NAMALWA (cell line): ENCODE measurements at regions not wholly inside any gene's neighbourhood (a gene's known extent, or its start where the extent isn't known, plus 50 kb on each side); places are given as distances from the start of the nearest gene placed in this dataset.
"Not testable (repeated sequence)": the region's sequence is repeated elsewhere in the genome, so short reads cannot be mapped to it uniquely, and the experiment has no call there.

Source experiments
- DNase-seq: peaks from one replicate; pipeline ENCODE4 v3.0.0-alpha.2; 2015; ENCODE audit warnings: low spot score

GRCh38 chr4:137394018-137394417, 138.3 kb downstream of the PCDH18 start:
- DNase-seq: no peak

- DNase-seq: no peak
Observed at GRCh38 chr4:137393044-137393443, 139.2 kb downstream of the PCDH18 start.

- DNase-seq: no peak
Observed at GRCh38 chr4:137390707-137391106, 141.6 kb downstream of the PCDH18 start.

DNA sequence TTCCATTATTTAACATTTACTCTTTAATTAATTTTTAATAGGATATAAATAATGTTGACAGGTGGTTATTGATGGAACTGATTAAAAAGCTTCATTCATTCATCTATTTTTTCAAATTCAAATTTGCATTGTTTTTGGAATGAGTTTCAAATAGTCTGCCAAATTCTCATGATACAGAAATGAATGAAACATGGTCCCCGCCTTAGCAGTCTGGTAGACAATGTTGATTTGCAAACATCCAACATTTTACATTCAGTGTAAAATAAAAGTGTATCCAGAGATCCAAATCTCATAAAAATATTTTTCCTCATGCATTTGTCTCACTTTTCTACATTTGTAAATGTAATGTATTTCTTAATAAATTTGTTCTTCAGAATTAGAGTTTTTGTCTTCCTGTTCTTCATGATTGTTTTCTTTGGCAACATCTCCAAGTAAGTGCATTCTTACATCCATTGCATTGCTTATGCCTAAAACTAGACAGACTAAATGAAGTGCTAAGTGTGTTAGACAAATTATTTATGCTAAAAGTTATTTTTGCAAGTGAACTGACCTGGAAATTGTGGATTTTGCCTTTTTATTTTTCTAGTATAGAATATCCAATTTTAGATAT, 142.3 kb downstream of the PCDH18 start:
- DNase-seq: no peak

DNA sequence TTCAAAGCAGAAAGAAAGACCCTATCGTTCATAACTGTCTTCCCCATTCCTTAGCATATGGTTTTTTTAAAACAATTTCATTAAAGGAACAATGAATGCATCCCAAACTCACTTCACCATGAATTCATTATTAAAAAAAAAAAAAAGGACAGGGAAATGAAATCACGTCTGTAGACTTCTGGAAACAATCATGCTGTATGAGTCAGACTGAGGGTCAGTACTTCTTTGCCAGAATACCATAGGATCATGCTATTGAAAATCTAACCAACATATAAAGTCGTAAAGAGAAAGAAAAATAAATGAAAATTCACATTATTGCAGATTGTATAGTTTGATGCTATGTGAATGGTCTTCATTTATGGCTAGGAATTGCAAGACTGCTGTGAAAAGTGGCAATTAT, 144.4 kb downstream of the PCDH18 start:
- DNase-seq: no peak

GRCh38 chr4:137384476-137384875, 147.8 kb downstream of the PCDH18 start:
- DNase-seq: no peak

- DNase-seq: no peak
Observed at GRCh38 chr4:137378821-137379220, 153.5 kb downstream of the PCDH18 start.

- DNase-seq: no peak
Observed at GRCh38 chr4:137378393-137378792, 153.9 kb downstream of the PCDH18 start.

DNA sequence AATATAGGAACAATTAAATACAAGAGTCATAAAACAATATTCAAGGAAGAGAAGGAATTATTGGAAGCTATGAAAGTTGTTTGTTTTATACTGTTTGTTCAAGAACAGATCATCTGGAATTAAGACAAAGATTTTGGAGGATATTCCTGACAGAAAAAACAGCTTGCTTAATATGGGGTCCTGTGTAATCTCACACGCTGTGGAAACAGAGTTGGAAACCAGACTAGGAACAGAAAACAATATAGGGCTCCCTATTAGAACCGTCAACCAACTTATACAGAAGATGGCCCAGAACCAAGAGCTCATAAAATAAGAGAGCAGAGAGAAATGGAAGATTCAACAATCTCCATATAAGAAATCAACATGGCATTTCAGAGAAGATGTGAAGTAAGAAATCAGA, 156.0 kb downstream of the PCDH18 start:
- no peak for DNase-seq

- no peak for DNase-seq
Observed at GRCh38 chr4:137375111-137375850, 157.0 kb downstream of the PCDH18 start.

GRCh38 chr4:137370679-137371078, 161.6 kb downstream of the PCDH18 start:
- no peak for DNase-seq

- DNase-seq: no peak
Observed at GRCh38 chr4:137370206-137370633, 162.1 kb downstream of the PCDH18 start.

DNA sequence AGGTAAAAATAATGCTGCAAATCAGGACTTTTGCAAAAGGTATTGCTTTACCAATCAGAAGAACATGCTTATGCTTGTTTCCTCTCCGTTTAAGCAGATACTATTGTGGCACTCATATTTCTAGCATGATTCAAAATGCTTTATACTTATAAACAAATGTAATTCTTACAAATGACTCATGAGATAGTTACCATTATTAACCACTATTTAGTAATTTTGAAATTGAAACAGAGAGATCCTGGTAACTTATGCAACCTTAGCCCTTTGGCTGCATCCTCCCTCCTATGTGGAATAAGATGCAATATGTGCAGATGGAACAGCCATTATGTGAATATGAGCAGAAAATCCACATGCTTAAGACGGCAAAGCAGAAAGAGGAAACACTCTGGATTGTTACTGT, 164.7 kb downstream of the PCDH18 start:
- DNase-seq: no peak

- no peak for DNase-seq
Observed at GRCh38 chr4:137363496-137363895, 168.8 kb downstream of the PCDH18 start.

DNA sequence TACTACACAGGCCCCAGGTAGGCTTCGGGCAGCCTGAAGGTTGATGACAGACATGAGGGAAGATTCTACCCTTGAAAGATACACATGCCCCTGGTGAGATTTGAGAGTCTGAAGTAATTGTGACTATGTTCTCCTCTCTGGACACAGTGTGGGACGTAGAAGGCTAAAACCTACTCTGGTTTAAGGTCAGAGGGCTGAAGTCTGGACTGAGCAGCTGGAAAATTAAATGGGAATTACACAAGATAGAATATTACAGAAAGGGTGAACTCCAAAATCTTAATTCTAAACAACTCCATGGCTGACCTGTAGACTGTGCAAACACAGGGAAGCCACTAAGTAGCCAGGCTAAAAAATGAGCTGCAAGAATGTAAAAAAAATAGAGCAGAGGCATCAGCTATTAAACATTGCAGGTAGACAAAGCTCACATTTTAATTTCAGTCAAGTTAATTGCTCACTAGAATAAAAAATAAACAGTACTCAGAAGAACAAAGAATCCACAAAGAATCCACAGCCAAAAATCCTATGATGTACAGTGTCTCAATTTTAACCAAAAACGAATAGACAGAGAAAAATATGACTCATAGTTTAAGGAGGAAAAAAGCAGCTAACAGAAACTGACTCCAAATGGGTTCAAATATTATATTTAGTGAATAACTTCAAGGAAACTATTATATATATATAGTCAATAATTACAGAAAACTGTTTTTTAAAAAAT, 170.4 kb downstream of the PCDH18 start:
- no peak for DNase-seq

DNA sequence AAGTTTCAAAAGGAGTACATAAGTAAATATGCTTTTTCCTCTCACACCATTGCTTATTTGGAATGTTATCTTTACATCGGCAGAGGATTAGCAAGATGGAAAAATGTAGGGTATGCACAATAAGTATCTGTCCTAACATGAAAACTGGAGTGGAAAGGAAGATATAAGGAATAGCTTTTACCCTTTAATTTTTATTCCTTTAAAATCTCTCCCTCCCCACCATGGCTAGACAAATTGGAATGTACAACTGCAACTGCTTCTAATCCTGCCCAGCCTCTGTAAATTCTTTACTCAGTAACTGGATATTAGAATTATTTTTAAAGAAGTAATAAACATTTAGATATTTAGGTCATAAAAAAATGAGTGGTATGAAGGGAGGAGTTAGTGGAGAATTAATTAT, 171.5 kb downstream of the PCDH18 start:
- no peak for DNase-seq

GRCh38 chr4:137359691-137360315, 172.5 kb downstream of the PCDH18 start:
- DNase-seq: no peak

DNA sequence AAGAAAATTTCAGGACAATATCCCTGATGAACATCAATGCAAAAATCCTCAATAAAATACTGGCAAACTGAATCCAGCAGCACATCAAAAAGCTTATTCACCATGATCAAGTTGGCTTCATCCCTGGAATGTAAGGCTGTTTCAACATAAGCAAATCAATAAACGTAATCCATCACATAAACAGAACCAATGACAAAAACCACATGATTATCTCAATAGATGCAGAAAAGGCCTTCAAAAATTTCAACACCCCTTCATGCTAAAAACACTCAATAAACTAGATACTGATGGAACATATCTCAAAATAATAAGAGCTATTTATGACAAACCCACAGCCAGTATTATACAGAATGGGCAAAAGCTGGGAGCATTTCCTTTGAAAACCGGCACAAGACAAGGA, 177.7 kb downstream of the PCDH18 start:
- not testable (repeated sequence) for DNase-seq

DNA sequence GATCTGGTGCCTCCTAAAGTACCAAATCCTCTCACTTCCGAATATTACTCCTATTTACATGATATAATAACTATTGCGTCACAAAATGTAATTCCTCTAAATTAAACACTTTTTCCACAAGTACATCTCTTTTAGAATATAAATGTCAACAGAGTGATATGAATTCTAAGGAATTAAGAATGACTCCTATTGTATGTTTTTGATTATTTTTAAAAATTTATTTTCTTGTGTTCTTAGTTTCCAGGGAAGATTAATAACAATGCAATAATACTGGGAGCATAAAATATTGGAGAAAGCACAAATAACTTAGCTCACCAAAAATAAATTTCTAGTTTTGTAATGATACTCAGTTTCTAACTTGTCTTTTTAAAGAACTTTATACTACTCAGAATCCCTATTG, 184.9 kb downstream of the PCDH18 start:
- no peak for DNase-seq

DNA sequence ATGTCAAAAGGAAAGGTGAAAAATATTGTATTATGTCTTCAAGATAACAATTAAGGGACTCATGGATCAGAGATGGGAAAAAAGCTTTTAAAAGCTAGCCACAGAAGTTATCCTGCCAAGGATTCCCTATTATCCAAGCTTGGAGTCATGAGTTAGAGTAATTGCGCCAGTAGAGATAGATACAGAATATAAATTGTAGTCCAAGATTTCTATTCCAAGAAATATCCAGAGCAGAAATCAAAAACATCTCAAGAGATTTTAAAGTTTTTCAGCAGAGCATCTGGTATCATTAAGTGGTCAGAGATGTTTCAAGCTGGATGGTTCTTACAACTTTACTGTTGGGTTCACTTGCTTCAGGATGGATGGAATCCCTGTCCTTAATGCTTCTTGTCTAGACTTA, 186.7 kb downstream of the PCDH18 start:
- DNase-seq: no peak

- no peak for DNase-seq
Observed at GRCh38 chr4:137343221-137343620, 189.1 kb downstream of the PCDH18 start.

GRCh38 chr4:137333031-137333430, 199.3 kb downstream of the PCDH18 start:
- DNase-seq: no peak

DNA sequence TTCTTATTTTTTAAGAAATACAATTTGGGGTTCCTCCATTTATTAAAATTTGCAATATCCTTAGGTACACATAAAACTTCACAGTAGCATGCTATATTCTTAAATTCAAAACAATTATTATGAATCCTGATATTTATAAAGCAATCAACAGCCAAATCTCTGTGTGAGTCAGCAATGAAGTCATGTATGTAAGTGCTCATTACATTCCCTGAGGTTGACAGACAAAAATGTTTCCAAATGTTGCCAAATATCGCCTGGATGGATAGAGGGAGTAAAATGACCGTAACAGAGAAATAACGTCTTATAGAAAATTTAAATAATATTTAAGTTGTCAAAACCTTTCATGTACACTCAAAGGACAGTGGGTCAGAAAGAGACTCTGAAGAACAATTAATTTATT, 220.0 kb downstream of the PCDH18 start:
- DNase-seq: no peak
